ENCODE measurements at regions not wholly inside any gene's neighbourhood (a gene's known extent, or its start where the extent isn't known, plus 50 kb on each side); places are given as distances from the start of the nearest gene placed in this dataset.
"Not testable (repeated sequence)": the region's sequence is repeated elsewhere in the genome, so short reads cannot be mapped to it uniquely, and the experiment has no call there.

DNA sequence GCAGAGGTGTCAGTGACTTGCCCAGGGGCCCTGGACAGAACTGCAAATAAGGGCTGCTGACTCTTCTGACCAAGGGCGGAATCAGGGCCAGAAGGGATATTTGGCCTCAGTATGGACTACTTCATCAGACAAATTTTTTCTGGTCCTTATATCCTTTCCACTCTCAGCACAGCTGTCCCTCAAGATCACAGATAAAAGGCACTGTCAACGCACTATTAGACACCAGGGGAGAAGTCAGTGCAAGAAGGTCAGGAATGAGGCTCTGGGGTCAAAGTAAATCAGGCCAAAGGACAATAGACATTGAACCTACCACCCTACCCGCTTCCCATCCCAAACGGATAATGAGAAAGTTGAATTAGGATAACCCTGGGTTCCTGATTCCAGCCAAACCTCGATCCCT lies 657.6 kb downstream of the UQCRFS1 start:
- intact Hi-C loops (cut with micrococcal nuclease), result no loop called here
- peaks cover 16% of the 10 kb centered on the region for H3K9me3 Mint-ChIP-seq

DNA sequence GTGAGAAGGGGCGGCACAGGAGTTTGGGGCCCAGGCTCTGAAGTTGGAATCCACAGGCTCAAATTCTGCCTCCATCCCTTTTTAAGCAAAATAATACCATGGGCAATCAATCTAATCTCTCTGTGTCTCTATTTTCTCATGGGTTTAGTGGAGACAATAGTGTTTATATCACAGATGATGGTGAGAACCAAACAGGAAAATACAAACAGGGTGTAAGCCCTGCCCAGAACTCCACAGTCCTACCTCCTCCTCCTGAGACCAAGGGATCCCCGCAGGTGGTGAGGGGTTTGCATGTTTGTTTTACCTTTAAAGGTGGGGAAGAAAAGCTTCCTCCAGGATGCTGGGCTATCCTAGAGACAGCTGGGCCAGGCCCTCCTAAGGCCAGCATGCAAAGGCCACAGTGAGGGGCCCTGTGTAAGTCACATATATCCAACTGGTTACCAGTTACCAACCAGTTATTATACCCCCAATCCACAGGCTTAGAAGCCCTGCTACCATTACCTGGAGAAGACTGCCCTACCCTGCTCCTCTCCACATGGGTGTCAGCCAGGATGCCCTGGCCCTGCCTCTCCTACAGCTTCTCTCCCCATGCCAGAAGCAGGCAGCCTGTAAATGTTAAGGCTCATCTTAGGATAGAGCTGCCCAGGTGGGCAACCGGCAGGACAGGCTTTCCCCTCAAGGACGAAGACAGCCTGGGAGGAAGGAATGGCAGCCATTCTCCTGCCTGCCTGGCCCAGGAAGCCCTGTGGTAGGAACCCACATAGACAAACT lies 658.4 kb downstream of the UQCRFS1 start:
- H3K9me3 Mint-ChIP-seq, result peaks cover 16% of the 10 kb centered on the region
- intact Hi-C loops (cut with micrococcal nuclease), result no loop called here
- no peaks in the 10 kb centered on the region for H3K27me3 Mint-ChIP-seq
- no peaks in the 10 kb centered on the region for H3K36me3 Mint-ChIP-seq (ENCODE audit: low read depth)
- no peak overlapping the region for H3K4me3 Mint-ChIP-seq
- peaks cover 14% of the 10 kb centered on the region for H3K4me1 Mint-ChIP-seq
- DNase-seq, result peak; percentile 35
- H3K27ac Mint-ChIP-seq, result no peak overlapping the region

More for the DNA sequence above, 657.6 kb downstream of the UQCRFS1 start:
- H3K27ac Mint-ChIP-seq, result no peak overlapping the region
- DNase-seq, result peak; percentile 18
- H3K4me3 Mint-ChIP-seq, result no peak overlapping the region
- H3K27me3 Mint-ChIP-seq, result peaks cover 2% of the 10 kb centered on the region
- H3K4me1 Mint-ChIP-seq, result peaks cover 9% of the 10 kb centered on the region
- no peaks in the 10 kb centered on the region for H3K36me3 Mint-ChIP-seq (ENCODE audit: low read depth)

- Mint-ChIP-seq H3K4me1 (peaks cover 14% of the 10 kb centered on the region), H3K36me3 (ENCODE audit: low read depth) (no peaks in the 10 kb centered on the region), H3K27me3 (no peaks in the 10 kb centered on the region), H3K27ac (no peak overlapping the region), H3K9me3 (peaks cover 16% of the 10 kb centered on the region), H3K4me3 (no peak overlapping the region)
- peak; percentile 32 for DNase-seq
- intact Hi-C loops (cut with micrococcal nuclease), result no loop called here
These were observed 659.2 kb downstream of the UQCRFS1 start for GRCh38 chr19:28553764-28554163.

DNA sequence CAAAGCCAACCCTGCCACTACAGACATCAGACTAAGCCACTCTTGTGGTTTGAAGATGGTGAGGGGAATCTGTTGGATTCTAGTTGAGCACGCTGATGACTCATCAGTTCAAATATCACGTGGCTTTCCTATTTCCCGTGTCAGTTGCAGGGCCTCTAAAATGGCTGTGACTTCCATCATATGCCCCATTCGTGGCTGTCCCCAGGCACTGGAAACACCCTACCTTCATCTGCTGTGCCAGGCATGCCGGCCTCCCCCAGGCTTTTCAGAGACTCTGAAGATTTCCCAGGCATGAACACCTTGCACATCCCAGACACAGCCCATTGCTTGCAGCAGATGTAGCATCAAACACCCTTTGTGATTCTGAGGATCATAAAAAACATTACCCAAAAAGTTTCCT lies 659.9 kb downstream of the UQCRFS1 start:
- Mint-ChIP-seq H3K27me3 (no peaks in the 10 kb centered on the region), H3K27ac (no peak overlapping the region), H3K36me3 (ENCODE audit: low read depth) (no peaks in the 10 kb centered on the region), H3K4me1 (peaks cover 14% of the 10 kb centered on the region), H3K4me3 (no peak overlapping the region), H3K9me3 (peaks cover 16% of the 10 kb centered on the region)
- peak; percentile 61 for DNase-seq
- intact Hi-C loops (cut with micrococcal nuclease), result no loop called here

DNA sequence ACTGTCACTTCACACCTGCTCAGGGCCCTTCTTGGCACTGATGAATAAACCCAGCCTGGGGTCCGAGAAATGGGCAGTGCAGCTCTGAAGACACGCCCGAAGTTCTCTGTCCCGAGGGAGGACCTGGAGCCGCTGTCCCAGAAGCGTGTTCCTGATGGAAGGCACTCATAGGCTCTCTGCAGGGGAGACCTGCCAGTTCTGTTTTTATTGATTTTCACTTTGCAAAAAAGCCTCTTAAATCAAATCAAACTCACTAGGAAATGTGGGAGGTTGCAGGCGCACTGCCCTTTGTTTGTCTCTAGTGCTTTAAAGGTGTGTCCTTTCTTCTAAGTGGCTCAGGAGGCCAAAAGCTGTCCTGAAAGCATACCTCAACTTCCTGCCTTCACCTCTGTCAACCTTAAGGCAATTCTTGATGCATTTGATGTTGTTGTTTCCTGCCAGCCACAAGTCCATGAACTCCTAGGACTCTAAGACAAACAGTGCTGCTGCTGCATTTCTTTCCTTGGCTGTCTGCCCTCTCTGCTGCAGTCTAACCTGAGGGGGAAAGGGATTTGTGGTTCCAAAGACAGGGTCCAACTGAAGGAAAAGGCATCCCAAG lies 663.2 kb downstream of the UQCRFS1 start:
- intact Hi-C loops (cut with micrococcal nuclease), result no loop called here
- peaks cover 16% of the 10 kb centered on the region for H3K9me3 Mint-ChIP-seq
- no peaks in the 10 kb centered on the region for H3K36me3 Mint-ChIP-seq (ENCODE audit: low read depth)
- no peak overlapping the region for H3K4me3 Mint-ChIP-seq
- no peak overlapping the region for H3K27ac Mint-ChIP-seq
- H3K4me1 Mint-ChIP-seq, result peaks cover 14% of the 10 kb centered on the region
- peak; percentile 59 for DNase-seq
- H3K27me3 Mint-ChIP-seq, result no peaks in the 10 kb centered on the region

DNA sequence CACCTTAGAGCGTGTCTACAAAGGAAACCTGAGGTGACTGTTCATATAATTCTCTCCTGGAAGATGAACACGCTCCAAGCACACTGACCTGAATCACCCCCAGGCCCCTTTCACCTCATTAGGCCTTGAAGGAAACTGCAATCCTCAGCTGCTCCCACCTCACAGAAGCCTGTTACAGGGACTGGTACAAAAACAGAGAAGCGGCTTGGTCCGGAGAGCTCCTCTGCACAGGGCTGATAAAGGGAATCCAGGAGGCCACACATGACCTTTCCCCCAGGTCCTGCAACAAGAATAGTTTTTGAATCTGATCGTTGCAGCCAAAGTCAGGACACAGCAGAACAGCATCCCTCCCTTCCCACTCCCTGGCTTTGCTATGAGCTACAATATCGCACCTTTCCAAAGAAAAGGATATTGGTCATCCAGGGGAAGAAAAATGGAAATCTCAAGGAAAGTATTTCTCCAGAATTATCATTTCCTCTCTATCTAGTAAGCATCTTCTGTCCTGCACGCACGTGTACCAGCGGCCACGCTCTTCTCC lies 666.7 kb downstream of the UQCRFS1 start:
- Mint-ChIP-seq H3K9me3 (no peaks in the 10 kb centered on the region), H3K27me3 (no peaks in the 10 kb centered on the region), H3K4me3 (no peak overlapping the region), H3K36me3 (ENCODE audit: low read depth) (no peaks in the 10 kb centered on the region), H3K4me1 (peaks cover 5% of the 10 kb centered on the region), H3K27ac (no peak overlapping the region)
- DNase-seq, result no peak
- intact Hi-C loops (cut with micrococcal nuclease), result no loop called here

- intact Hi-C loops (cut with micrococcal nuclease); H3K27me3 Mint-ChIP-seq; H3K36me3 Mint-ChIP-seq (ENCODE audit: low read depth); H3K4me3 Mint-ChIP-seq; DNase-seq; H3K4me1 Mint-ChIP-seq; H3K27ac Mint-ChIP-seq; H3K9me3 Mint-ChIP-seq: not testable (repeated sequence)
These were observed 667.6 kb downstream of the UQCRFS1 start for GRCh38 chr19:28545397-28545796.

DNA sequence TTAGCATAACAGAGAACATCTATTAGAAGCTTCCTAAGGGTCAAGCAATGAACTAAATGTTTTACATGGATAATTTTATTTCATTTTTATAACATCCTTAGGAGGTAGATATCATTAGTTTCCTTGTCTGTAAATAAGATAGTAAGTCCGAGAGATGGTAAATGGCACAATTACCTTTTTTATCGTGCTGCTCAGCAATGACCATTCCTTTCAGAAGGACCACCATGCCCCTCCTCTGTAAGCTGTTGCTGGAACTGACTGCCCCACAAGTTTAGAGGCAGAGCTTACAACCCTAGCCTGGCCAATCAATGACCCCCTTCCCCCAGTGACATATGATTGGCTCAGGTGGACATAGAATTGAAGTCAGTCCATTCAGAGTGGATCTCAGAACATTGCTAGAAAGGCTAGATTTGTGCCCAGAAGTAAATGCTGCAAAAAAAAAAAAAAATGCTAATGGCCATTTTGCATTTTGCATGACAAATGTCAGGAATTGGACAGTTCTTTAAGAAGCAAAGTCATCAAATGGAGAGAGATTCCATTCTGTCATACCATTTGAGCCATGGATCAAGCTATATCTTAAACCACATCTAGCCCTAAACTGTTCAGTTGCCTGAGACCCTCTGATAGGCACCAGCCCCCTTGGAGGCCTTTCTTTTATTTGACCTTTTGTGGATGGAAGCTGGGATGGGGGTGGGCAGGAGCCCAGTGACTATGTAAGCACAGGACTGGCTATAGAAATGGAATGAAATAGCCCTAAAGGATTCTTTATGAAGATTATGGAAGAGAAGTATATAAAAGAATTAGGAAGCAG lies 668.3 kb downstream of the UQCRFS1 start:
- no peak for DNase-seq
- H3K9me3 Mint-ChIP-seq, result no peaks in the 10 kb centered on the region
- no peaks in the 10 kb centered on the region for H3K27me3 Mint-ChIP-seq
- H3K36me3 Mint-ChIP-seq (ENCODE audit: low read depth), result no peaks in the 10 kb centered on the region
- no peak overlapping the region for H3K4me3 Mint-ChIP-seq
- intact Hi-C loops (cut with micrococcal nuclease), result no loop called here
- no peak overlapping the region for H3K27ac Mint-ChIP-seq
- H3K4me1 Mint-ChIP-seq, result peaks cover 2% of the 10 kb centered on the region

DNA sequence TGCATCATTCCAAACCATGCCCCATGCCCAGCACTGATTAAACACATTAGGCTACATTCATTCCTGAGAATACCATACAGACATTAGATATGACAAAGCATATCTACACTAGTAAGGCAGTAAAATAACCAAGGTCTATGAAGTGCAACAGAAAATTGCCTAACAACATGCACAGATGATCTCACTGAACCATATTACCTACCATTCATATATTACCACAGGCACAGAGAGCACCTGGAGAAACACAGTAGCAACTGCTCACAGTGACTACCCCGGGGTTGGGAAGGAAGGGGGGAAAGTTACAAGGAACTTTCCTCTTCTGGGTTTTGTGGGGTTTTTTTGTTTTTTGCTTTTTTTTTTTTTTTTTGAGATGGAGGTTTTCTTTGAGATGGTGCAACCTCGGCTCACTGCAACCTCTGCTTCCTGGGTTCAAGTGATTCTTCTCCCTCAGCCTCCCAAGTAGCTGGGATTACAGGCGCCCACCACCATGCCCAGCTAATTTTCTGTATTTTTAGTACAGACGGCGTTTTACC lies 669.6 kb downstream of the UQCRFS1 start:
- no peak overlapping the region for H3K27ac Mint-ChIP-seq
- H3K4me1 Mint-ChIP-seq, result no peaks in the 10 kb centered on the region
- no peaks in the 10 kb centered on the region for H3K27me3 Mint-ChIP-seq
- H3K36me3 Mint-ChIP-seq (ENCODE audit: low read depth), result no peaks in the 10 kb centered on the region
- DNase-seq, result no peak
- no peak overlapping the region for H3K4me3 Mint-ChIP-seq
- intact Hi-C loops (cut with micrococcal nuclease), result no loop called here
- no peaks in the 10 kb centered on the region for H3K9me3 Mint-ChIP-seq

DNA sequence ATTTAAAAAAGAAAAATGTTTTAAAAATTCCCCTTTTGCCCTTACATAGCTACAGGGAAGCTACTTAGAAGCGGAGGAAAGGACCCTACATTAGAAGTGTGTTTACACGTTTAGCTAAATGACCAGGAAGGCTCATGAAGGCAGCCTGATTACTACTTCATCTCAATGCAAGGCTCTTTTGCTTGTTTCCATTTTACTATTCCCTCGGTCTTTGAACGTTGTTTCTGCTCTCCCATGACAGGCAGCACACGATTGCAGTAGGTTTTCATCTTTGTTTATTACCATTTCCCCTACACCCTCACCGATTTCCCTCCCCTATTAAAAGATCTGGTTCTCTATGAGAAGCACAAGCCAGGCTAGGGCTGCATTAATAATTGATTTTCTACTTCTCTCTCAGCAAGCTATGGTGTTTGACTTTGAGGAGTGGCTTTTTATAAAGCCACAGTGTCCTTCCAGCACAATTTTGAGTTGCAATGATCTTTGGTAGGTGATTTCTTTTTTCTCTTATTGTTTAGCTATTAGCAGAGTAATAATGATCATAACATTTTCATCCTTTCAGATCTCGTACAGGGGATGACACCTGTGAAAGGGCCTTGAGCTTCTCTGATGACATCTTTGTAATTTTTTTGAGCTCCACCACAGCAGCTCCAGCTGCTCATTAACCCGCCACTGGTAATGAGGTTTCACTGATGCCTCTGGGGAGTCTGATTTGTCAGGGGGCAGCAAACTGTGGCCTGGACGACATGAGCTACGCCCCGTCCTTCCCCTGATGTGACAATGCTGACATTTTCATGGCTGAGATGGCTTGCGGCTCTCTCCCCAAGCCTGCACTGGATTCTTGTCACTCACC lies 670.3 kb downstream of the UQCRFS1 start:
- H3K9me3 Mint-ChIP-seq, result peaks cover 5% of the 10 kb centered on the region

GRCh38 chr19:28541602-28542393 lies 671.2 kb downstream of the UQCRFS1 start:
- H3K27me3 Mint-ChIP-seq, result no peaks in the 10 kb centered on the region
- no peak overlapping the region for H3K27ac Mint-ChIP-seq
- H3K4me1 Mint-ChIP-seq, result no peaks in the 10 kb centered on the region
- H3K9me3 Mint-ChIP-seq, result peaks cover 5% of the 10 kb centered on the region
- intact Hi-C loops (cut with micrococcal nuclease), result no loop called here
- H3K36me3 Mint-ChIP-seq (ENCODE audit: low read depth), result no peaks in the 10 kb centered on the region
- no peak for DNase-seq
- no peak overlapping the region for H3K4me3 Mint-ChIP-seq

More for the DNA sequence above, 670.3 kb downstream of the UQCRFS1 start:
- no peak overlapping the region for H3K27ac Mint-ChIP-seq
- intact Hi-C loops (cut with micrococcal nuclease), result no loop called here
- no peaks in the 10 kb centered on the region for H3K4me1 Mint-ChIP-seq
- no peaks in the 10 kb centered on the region for H3K36me3 Mint-ChIP-seq (ENCODE audit: low read depth)
- no peaks in the 10 kb centered on the region for H3K27me3 Mint-ChIP-seq
- no peak overlapping the region for H3K4me3 Mint-ChIP-seq
- DNase-seq, result no peak

GRCh38 chr19:28541029-28541428 lies 671.9 kb downstream of the UQCRFS1 start:
- H3K4me1 Mint-ChIP-seq, result no peaks in the 10 kb centered on the region
- no peak overlapping the region for H3K4me3 Mint-ChIP-seq
- no peak overlapping the region for H3K27ac Mint-ChIP-seq
- no peaks in the 10 kb centered on the region for H3K27me3 Mint-ChIP-seq
- H3K9me3 Mint-ChIP-seq, result peaks cover 5% of the 10 kb centered on the region
- H3K36me3 Mint-ChIP-seq (ENCODE audit: low read depth), result no peaks in the 10 kb centered on the region
- no peak for DNase-seq
- intact Hi-C loops (cut with micrococcal nuclease), result no loop called here

Measured in activated CD4-positive, alpha-beta T cell treated with anti-CD3 and anti-CD28 coated beads, Interleukin-2, amount 10 ng/mL, durations not matched to agents 24 days and 14 days (primary cell).